IPS DF 19.7 (cell line): ENCODE measurements at regions not wholly inside any gene's neighbourhood (a gene's known extent, or its start where the extent isn't known, plus 50 kb on each side); places are given as distances from the start of the nearest gene placed in this dataset.
A peak's percentile ranks its signal among the peaks of the same experiment; 100 is the strongest.
"Not testable (repeated sequence)": the region's sequence is repeated elsewhere in the genome, so short reads cannot be mapped to it uniquely, and the experiment has no call there.

Source experiments
- DNase-seq: peaks from one replicate; pipeline ENCODE4 v3.0.0-alpha.2; 2013; ENCODE audit warnings: low read depth, low spot score

DNA sequence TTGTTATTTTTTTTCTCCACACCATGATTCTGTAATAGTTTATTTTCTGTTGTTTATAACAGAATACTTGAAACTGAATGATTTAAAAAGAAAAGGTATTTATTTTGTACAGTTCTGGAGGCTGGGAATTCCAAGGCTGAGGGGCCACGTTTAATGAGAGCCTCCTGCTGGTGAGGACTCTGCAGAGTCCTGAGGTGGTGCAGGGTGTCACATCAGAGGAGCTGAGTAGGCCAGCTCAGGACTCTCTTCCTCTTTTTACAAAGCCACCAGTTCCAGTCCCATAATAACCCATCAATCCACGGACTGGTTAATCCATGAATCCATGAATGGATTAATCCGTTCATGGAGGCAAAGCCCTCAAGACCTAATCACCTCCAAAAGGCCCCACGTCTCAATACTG lies 71.6 kb downstream of the TFAP2A start:
- DNase-seq: no peak

- DNase-seq: no peak
Measured at GRCh38 chr6:10341605-10342004, 73.3 kb downstream of the TFAP2A start.

- no peak for DNase-seq
Measured at GRCh38 chr6:10338151-10338550, 76.7 kb downstream of the TFAP2A start.

DNA sequence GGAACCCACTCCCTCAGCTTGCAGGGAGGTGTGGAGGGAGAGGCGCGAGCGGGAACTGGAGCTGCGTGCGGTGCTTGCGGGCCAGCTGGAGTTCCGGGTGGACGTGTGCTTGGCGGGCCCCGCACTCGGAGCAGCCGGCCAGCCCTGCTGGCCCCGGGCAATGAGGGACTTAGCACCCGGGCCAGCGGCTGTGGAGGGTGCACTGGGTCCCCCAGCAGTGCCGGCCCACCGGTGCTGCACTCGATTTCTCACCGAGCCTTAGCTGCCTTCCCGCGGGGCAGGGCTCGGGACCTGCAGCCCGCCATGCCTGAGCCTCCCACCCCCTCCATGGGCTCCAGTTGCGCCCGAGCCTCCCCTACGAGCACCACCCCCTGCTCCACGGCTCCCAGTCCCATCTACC lies 77.5 kb downstream of the TFAP2A start:
- not testable (repeated sequence) for DNase-seq

GRCh38 chr6:10332111-10332510 lies 82.8 kb downstream of the TFAP2A start:
- no peak for DNase-seq

DNA sequence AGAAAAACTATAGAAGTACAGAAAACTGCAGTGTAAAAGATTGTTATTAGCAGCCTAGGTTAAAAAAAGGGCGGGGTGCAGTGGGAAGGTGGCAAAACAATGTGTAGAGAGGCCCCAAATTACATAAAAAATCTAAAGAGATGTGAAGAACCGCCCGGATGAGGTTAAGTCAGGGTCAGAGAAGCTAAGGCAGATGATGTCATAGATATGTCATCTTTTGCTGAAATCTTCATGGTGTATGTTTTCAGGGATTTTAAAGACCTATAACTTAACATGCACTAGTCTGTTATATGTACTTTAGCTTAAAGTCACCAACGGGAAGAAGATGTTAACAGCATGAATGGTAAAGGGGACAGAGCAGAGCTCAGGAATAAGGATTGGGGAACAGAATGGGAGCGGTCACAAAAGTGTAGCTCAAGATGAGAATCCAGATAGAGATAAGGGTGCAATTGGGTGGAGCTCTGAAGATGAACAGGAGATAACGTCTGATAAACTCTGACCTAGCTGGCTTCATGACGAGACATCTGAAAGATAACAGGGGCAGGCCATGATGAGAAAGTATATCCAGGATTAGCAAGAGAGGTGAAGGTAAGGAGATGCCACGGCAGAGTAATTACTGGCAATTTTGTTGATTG lies 83.4 kb downstream of the TFAP2A start:
- no peak for DNase-seq

GRCh38 chr6:10330515-10330914 lies 84.4 kb downstream of the TFAP2A start:
- DNase-seq: no peak

DNA sequence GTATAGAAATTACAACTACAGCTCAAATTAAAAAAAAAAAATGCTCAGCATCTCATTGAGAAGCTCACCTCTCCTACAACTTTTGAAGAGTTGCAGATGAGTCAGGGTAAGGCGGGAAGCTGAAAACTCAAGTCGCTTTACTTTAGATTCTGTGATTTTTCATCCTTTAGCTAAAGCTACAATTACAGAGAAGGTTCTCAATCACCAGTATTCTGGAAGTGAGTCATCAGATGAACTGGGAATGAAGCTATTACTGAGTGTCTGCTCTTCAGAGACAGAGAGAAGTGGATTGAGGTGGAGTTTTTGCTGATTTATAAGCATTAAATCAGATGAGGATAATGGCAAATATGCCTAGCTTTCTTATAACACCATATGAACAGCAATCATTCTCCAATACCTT lies 91.9 kb downstream of the TFAP2A start:
- DNase-seq: no peak

DNA sequence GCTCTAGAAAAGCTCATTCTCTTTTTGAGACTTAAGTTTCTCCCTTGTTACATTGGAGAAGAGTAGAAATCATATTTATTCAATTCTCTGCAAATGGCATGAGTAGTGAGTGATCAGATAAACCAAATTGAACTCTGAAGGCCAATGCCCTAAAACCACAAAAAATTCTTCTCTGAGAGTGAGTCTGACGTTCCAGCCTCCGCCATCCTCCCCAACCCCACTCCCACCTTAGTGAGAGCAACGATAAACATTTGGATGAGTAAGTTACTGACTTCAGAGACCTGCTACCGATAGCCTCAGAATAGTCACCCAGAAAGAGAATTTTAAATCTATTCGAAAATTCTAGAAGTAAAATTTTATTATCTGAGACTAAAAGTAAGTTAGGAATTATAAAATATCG lies 94.6 kb downstream of the TFAP2A start:
- DNase-seq: no peak

- DNase-seq: no peak
Measured at GRCh38 chr6:10316373-10316721, 98.5 kb downstream of the TFAP2A start.

DNA sequence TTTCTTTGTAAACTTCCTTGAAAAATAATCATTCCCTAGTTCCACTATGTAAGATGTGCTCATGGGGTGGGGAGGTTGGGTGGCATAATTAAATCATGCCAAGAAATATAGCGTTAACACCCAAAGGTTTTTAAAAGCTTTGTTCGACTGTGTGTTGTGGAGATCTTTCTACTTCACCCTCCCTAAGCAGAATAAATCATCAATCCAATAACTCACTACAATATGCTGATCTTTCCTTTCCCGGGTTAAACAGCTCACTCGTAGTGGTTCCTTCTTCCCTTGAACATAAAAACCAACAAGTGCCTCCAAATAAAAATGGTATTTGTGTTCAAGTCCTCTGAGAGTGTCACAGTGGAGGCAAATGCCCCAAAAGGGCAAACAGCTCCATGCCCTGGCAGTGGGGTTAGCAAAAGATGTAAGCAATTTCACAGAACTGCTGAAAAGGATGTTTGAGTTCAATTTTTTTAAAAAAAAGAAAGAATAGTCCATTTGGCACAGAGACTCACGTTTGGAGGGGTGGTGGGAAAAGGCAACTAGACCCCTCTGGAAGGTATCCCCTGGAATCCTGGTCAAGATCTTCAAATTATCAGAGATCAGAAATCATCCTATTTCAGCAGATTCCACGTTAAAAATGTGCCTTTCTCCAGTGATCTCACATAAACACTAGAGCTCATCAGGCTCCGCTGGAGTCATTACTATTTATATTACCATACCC lies 99.1 kb downstream of the TFAP2A start:
- DNase-seq: no peak

DNA sequence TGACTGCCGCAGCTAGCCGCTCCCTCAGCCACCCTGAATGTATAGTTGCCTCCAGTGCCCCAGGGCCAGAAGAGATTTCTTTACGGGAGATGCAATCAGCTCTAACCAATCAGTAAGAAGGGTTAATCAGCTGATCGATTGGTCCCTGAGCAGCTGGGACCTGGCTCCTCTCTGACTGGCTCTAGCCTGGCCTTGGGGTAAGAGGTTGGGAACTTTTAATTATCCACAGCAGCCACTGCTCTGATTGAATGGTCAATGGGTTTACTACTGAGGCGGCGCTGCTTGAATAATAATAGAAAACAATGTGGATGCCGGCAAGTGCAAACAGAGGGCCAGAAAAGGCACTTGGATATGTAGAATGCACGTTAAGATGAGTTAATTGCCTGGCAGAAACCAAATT lies 99.8 kb downstream of the TFAP2A start:
- DNase-seq: peak; percentile 71

- no peak for DNase-seq
Measured at GRCh38 chr6:10314163-10314955, 100.5 kb downstream of the TFAP2A start.

DNA sequence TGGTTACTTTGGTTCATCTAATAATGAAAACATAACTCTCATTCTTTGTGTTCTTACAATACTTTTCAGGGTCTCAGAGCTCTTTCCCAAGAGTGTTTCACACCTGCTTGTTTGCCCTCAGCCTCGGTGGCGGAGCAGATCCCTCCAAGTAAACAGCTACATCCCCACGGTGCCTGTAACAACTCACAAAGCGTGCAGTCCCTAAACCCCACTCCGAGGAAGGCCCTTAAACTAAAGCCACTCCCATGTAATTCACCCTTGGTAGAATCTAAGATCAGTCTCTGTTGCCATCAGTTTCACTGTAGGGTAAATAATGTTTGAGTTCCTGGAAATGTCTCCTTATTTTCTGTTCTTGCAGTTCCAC lies 101.1 kb downstream of the TFAP2A start:
- DNase-seq: no peak

DNA sequence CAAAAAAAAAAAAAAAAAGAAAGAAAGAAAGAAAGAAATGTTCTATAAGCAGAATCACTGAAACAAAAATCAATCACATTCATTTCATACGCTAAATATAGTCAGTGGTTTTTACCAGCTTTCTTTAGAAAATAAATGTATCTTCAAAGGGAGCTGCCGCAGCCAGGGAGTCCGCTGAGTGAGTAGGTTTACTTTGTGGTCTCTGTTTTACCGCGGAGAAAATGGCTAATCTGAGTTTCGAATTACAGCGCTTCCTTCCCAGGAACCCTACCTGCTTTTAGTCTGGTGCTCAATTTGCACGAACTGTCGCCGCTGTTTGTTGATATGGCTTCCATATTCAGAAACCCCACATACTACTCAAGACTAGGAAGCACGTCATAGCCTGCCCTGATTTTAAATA lies 102.4 kb downstream of the TFAP2A start:
- no peak for DNase-seq

DNA sequence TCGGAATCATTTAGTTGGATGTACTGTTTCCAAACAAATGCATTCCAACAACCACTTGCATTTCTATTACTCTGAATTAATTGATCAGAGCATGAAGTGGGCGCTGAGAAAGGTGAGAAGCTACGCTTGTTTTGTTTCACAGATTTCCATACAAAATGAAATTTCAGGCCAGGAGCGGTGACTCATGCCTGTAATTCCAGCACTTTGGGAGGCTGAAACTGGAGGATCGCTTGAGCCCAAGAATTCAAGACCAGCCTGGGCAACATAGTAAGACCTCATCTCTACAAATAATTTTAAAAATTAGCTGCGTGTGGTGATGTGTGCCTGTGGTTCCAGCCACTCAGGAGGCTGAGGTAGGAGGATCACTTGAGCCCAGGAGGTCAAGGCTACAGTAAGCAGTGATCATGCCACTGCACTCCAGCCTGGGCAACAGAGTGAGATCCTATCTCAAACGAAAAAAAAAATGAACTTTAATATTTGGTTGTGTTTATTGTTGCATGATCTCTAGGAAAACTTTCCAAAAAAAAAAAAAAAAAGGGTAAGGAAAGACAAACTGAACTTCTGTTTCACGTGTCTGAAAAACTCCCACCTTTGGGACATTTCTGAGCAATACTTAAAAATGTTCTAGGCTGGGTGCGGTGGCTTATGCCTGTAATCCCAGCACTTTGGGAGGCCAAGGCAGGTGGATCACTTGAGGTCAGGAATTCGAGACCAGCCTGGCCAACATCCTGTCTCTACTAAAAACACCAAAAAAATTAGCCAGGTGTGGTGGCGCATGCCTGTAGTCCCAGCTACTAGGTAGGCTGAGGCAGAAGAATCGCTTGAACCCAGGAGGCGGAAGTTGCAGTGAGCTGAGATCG lies 103.1 kb downstream of the TFAP2A start:
- DNase-seq: not testable (repeated sequence)

DNA sequence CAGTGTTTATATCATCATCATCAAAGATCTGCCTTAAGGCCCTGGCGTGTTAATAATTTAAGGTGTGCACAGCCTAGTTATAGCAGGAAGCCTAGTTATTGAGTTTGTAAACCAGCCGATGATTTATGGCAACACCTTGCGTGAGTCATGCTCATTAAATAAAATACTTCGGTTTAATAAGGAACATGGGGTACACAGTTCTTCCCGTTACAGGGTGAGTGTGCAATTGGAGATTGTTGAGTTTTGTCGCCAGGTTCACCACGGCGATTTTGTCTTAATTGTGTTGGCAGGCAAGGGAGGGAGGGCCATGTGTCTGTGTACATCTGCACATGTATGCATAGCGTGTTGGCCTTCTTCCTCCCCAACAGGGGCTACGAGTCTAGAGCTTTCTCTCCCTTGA lies 104.0 kb downstream of the TFAP2A start:
- DNase-seq: no peak

GRCh38 chr6:10310330-10310653 lies 104.6 kb downstream of the TFAP2A start:
- DNase-seq: no peak

DNA sequence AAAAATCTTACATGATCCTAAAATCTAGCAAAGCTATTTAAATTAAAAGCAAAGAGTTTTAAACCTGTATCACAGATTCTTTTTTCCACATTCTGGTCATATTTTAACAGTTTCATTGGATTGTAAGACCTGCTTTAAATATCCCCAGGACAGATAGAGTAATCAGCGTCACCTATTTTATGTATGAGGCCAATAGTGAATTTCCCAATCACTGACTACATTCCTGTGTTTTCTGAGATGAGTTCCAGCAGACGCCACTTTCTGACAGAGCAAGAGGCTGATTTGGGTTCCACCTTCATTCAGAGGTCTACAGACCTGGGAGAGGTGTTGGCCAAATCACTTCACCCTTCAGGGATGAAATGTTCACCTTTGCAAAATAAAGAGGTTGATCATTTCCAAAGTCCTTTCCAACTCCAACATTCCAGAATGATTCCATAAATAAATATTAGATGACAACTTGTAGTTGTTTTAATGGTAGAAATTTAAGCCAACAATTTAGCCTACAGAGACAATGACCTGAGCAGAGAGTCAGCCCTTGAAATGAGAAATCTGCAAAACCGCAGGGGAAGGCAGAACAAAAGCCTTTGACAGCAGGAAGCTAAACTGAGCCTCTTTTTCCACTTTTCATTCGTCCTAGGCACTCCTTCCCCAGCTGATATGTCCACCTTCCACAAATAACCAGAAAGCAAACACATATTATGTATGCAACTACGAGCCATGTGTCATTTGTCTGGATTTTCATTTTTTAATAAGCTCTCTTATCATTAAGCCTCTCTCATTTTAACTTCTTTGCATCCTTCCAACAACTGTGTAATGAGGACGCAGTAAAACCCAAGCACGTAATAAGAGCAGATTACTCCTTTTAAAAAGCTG lies 105.2 kb downstream of the TFAP2A start:
- DNase-seq: no peak

DNA sequence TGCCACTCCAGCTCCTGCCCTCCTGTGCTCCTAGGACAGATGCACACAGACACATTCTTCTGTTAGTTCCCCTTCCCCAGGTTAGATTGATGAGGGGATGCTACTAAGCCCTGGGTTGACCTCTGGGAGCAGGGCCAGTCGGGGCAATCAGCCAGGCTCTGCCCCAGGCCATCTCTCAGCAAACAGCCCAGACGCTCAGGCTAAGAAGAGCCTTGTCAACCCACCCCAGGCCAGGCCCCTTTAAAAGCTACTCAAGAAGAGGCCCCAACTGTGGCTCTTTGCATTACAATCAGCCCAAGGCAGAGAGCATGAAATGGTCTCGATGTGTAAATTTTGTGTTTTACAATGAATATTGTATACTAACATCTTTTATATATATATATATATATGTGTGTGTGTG lies 107.4 kb downstream of the TFAP2A start:
- DNase-seq: peak; percentile 20

DNA sequence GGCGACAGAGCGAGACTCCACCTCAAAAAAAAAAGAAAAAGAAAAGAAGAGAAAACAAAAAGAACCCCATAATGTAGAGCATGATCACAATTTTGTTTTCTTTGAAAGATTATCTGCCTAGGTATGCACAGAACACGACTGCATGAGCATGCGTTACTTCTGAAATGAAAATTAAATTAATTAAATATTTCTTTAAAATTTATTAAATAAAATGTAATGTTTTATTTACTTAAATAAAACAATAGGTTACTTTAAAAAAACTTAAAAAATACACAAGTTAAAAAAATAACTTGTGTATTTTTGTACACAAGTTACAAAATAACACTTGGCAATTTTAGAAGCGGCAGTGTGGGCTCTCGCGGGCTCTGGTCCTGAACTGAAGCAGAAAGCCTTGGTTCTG lies 107.8 kb downstream of the TFAP2A start:
- DNase-seq: no peak
